ENCODE measurements at regions not wholly inside any gene's neighbourhood (a gene's known extent, or its start where the extent isn't known, plus 50 kb on each side); places are given as distances from the start of the nearest gene placed in this dataset.
"Not testable (repeated sequence)": the region's sequence is repeated elsewhere in the genome, so short reads cannot be mapped to it uniquely, and the experiment has no call there.

- peak in 1 of 2 donors; percentile 53 for DNase-seq
- H3K9me3 ChIP-seq = no peaks in the 10 kb centered on the region
- H3K36me3 ChIP-seq = no peaks in the 10 kb centered on the region
- no peak for TF ChIP-seq POLR2A (IDR thresholded peaks at IDR 0.05)
- no peak for TF ChIP-seq CTCF (IDR thresholded peaks at IDR 0.05 in 4 of 5, conservative IDR thresholded peaks at IDR 0.05 in 1 of 5)
- H3K4me1 ChIP-seq = peaks cover 26 to 27% of the 10 kb centered on the region in 2 donors
- H3K27me3 ChIP-seq = peaks cover 25 to 42% (median 31%) of the 10 kb centered on the region in 3 donors
- intact Hi-C loops (cut with DNase I; ENCODE audit: low total_unique reads) = loop anchor here (2.0 kb wide), 1 partner anchor 81 kb away; no protein-coding TSS in a partner anchor
- peak; percentile 43 to 55 for ATAC-seq
- in situ Hi-C loops (cut with MboI; ENCODE audit: low sequenced_read_pairs in 4 of 4) = loop anchor here (10.0 to 25.0 kb wide), 4 partner anchors 85 to 192 kb away; partner anchors contain the start of genes EXOC3L4 (in 1 of the 4) and LBHD2 (in 1 of the 4)
- H3K27ac ChIP-seq = peak overlapping the region; percentile 65 to 81 (median 70)
- peak overlapping the region; percentile 35 to 43 (median 40) for H3K4me3 ChIP-seq
Measured at GRCh38 chr14:103279142-103280025, 54.7 kb upstream of the EIF5 start.

- peak overlapping the region in 2 of 4 donors; percentile 16 to 37 for H3K4me3 ChIP-seq
- peaks cover 24 to 27% of the 10 kb centered on the region in 2 donors for H3K4me1 ChIP-seq
- ATAC-seq (peak; percentile 70 to 73), DNase-seq (no peak)
- intact Hi-C loops (cut with DNase I; ENCODE audit: low total_unique reads) (loop anchor here (2.0 kb wide), 1 partner anchor 82 kb away; no protein-coding TSS in a partner anchor), in situ Hi-C loops (cut with MboI; ENCODE audit: low sequenced_read_pairs in 4 of 4) (loop anchor here (10.0 to 25.0 kb wide), 4 partner anchors 86 to 193 kb away; partner anchors contain the start of genes EXOC3L4 (in 1 of the 4) and LBHD2 (in 1 of the 4))
- TF ChIP-seq POLR2A (IDR thresholded peaks at IDR 0.05) (no peak), CTCF (IDR thresholded peaks at IDR 0.05 in 4 of 5, conservative IDR thresholded peaks at IDR 0.05 in 1 of 5) (no peak)
- peak overlapping the region; percentile 65 to 81 (median 70) for H3K27ac ChIP-seq
- H3K27me3 ChIP-seq = peaks cover 15 to 32% (median 23%) of the 10 kb centered on the region in 3 donors
- H3K9me3 ChIP-seq = no peaks in the 10 kb centered on the region
- H3K36me3 ChIP-seq = no peaks in the 10 kb centered on the region
Measured at GRCh38 chr14:103280278-103280928, 53.6 kb upstream of the EIF5 start.

- Histone ChIP-seq H3K36me3 (no peaks in the 10 kb centered on the region), H3K27me3 (peaks cover 3 to 23% (median 14%) of the 10 kb centered on the region in 3 donors), H3K4me1 (peaks cover 24 to 27% of the 10 kb centered on the region in 2 donors), H3K4me3 (no peak overlapping the region), H3K9me3 (no peaks in the 10 kb centered on the region), H3K27ac (peak overlapping the region; percentile 65 to 81 (median 70))
- ATAC-seq = peak; percentile 77 to 84
- intact Hi-C loops (cut with DNase I; ENCODE audit: low total_unique reads) (loop anchor here (2.0 kb wide), 1 partner anchor 83 kb away; no protein-coding TSS in a partner anchor), in situ Hi-C loops (cut with MboI; ENCODE audit: low sequenced_read_pairs in 4 of 4) (loop anchor here (10.0 to 25.0 kb wide), 4 partner anchors 87 to 194 kb away; partner anchors contain the start of genes EXOC3L4 (in 1 of the 4) and LBHD2 (in 1 of the 4))
- peak; percentile 48 to 71 for DNase-seq
- TF ChIP-seq POLR2A (IDR thresholded peaks at IDR 0.05) (no peak), CTCF (IDR thresholded peaks at IDR 0.05 in 4 of 5, conservative IDR thresholded peaks at IDR 0.05 in 1 of 5) (peak in 4 of 5 experiments; percentile 4 to 56 (median 44))
Measured at GRCh38 chr14:103281496-103282231, 52.4 kb upstream of the EIF5 start.

GRCh38 chr14:103282309-103282708 lies 51.7 kb upstream of the EIF5 start:
- in situ Hi-C loops (cut with MboI; ENCODE audit: low sequenced_read_pairs in 4 of 4) = loop anchor here (10.0 to 25.0 kb wide), 4 partner anchors 88 to 195 kb away; partner anchors contain the start of genes EXOC3L4 (in 1 of the 4) and LBHD2 (in 1 of the 4)
- H3K27ac ChIP-seq = peak overlapping the region in 1 of 4 donors; percentile 65

More at GRCh38 chr14:103282309-103282708, 51.7 kb upstream of the EIF5 start:
- intact Hi-C loops (cut with DNase I; ENCODE audit: low total_unique reads); ATAC-seq; H3K9me3 ChIP-seq; DNase-seq; H3K4me3 ChIP-seq; H3K36me3 ChIP-seq: not testable (repeated sequence)
- Histone ChIP-seq H3K4me1 (peaks cover 24 to 27% of the 10 kb centered on the region in 2 donors), H3K27me3 (peaks cover 0 to 16% (median 11%) of the 10 kb centered on the region in 3 donors)
